AML-193 (cell line): ENCODE measurements at regions not wholly inside any gene's neighbourhood (a gene's known extent, or its start where the extent isn't known, plus 50 kb on each side); places are given as distances from the start of the nearest gene placed in this dataset.
A peak's percentile ranks its signal among the peaks of the same experiment; 100 is the strongest.

Source experiments
- DNase-seq, 2 experiments: peaks; one replicate each; lab custom pipeline; 2025; lab: John Stamatoyannopoulos, UW

- DNase-seq: no peak
Observed at GRCh38 chr5:52498607-52499006, 289.1 kb upstream of the ITGA1 start.

DNA sequence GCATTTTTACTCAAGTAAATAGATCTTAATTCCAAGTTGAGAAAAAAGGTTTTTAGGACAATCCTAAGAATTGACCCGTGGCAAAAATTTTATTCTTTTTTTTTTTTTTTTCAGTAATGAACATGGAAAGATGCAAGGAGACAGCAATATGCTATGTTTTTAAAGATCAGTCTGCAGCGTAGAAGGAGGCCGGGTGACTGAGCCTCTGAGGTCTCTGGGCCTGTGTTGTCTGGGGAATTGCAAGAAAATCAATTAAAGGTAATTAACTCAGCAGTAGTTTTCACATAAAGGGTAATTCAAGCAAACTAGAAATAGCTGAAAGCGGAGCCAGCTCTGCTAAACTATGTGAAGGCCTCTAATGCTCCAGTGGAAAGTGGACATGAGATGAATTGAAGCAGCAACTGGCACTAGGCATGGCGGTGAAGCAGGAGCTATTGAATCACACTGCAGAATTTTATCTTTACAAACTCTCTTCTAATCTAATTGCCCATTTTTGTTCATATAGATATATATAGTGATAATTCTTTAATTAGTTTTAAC, 285.2 kb upstream of the ITGA1 start:
- DNase-seq: no peak

- DNase-seq: no peak
Observed at GRCh38 chr5:52504584-52505240, 283.0 kb upstream of the ITGA1 start.

DNA sequence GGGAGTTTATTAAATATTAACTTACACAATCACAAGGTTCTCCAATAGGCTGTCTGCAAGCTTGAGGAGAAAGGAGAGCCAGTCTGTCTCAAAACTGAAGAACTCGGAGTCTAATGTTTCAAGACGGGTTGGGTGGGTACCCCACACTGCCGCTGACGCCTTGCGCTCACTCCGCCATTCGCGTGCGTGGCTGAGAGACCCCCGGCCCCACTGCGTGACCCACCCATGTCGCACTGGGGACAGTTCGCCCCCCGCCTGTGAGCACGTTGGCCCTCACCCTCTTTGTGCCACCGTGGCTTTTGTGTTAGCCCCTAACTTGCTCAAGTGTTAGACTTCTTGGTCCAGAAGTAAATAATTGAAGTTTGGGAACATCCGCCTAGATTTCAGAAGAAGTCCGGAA, 270.0 kb upstream of the ITGA1 start:
- DNase-seq: no peak

DNA sequence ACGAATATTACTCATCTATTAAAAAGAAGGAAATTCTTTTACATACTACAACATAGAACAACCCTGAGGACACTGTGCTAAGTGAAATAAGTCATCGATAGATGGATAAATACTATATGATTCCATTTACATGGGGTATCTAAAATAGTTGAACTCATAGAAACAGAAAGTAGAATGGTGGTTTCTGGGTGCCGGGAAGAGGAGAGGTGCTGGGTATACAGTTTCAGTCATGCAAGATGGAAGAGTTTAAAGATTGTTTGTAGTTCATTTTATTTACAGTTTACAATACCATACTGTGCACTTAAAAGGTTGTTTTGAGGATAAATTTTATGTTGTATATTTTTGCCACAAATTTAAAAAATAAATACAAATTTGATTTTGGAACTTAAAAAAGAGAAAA, 267.5 kb upstream of the ITGA1 start:
- no peak for DNase-seq

DNA sequence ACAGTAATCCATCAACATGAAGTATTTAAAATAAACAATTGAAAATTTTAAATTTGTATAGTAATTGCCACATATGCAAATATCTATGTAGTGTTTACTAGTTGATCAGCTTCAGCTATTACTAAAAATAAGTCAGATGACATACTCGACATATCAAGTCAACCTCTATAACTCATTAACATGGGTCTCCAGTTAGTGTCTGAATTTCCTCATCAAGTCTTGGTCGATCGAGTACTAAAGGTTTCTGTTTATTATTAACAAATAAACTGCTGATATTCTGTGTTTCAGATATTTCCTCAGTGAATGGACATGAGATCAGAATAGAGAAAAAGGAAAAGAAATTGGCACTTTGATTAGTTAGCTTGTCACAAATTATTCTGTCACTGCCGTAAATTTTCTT, 266.5 kb upstream of the ITGA1 start:
- DNase-seq: no peak

GRCh38 chr5:52523701-52524100, 264.0 kb upstream of the ITGA1 start:
- DNase-seq: no peak

GRCh38 chr5:52531105-52531504, 256.6 kb upstream of the ITGA1 start:
- DNase-seq: no peak

GRCh38 chr5:52543594-52543993, 244.1 kb upstream of the ITGA1 start:
- no peak for DNase-seq

- DNase-seq: no peak
Observed at GRCh38 chr5:52544738-52545137, 243.0 kb upstream of the ITGA1 start.

DNA sequence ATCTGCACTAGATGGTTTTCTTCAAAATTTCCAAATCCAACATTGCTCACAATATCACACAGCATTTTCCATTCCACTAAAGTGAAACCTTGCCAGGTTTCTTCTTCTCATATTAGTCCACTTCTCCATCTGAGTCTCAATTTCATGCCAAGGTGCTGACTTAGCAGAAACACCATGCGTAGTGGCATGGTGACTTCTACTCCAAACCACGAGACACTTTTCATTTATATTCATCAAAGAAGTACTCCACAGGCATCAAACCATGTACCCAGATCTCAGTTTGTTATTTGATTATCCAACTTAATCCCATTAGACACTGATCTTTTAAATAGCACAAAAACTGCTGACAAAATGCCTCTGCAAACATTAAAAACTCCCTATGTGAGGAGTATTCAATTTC, 233.4 kb upstream of the ITGA1 start:
- no peak for DNase-seq

GRCh38 chr5:52560366-52560765, 227.3 kb upstream of the ITGA1 start:
- DNase-seq: peak; percentile 18 to 26

GRCh38 chr5:52562473-52562872, 225.2 kb upstream of the ITGA1 start:
- no peak for DNase-seq

GRCh38 chr5:52564587-52564986, 223.1 kb upstream of the ITGA1 start:
- no peak for DNase-seq

- DNase-seq: no peak
Observed at GRCh38 chr5:52577546-52577945, 210.2 kb upstream of the ITGA1 start.

GRCh38 chr5:52579391-52579790, 208.3 kb upstream of the ITGA1 start:
- no peak for DNase-seq

DNA sequence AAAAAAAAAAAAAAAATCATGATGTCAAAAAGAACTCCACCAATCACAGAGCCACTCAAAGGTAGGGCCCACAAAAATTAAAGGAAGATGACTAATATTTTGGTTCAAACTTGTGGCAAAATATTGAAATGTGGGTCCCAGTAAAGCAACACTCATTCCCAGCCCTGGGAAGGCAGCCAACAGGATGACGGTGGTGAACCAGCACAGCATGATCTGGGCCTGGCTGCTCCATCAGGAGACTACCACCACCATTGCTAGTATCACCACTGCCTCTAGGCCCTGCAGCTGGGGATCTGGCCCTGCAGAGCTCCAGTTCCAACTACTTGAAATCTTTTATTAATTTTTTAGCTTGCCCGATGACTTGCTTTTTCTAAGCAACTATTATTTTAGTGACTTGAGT, 206.8 kb upstream of the ITGA1 start:
- no peak for DNase-seq

- DNase-seq: no peak
Observed at GRCh38 chr5:52582313-52582712, 205.4 kb upstream of the ITGA1 start.

- DNase-seq: no peak
Observed at GRCh38 chr5:52587131-52587530, 200.6 kb upstream of the ITGA1 start.

DNA sequence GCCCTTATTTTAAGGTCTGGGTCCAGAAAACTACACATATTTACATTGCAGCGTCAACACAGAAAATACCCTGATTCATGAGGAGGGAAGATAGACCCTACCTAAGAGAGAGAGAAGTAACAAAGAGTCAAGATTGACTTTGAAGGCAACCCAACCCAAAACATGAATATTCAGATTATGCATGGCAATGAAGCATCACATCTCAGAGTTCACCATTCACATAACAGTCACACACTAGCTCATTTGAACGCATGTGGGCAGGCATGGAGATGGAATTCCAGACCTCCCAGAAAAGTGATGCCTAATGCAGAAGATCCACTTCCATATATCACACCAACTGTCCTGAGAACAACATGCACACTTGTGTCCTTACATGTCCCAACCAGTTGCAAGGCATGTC, 190.1 kb upstream of the ITGA1 start:
- DNase-seq: no peak

GRCh38 chr5:52598968-52599367, 188.7 kb upstream of the ITGA1 start:
- no peak for DNase-seq

- no peak for DNase-seq
Observed at GRCh38 chr5:52603778-52604554, 183.8 kb upstream of the ITGA1 start.
